Transverse colon (tissue), 4 donors: ENCODE measurements at regions not wholly inside any gene's neighbourhood (a gene's known extent, or its start where the extent isn't known, plus 50 kb on each side); places are given as distances from the start of the nearest gene placed in this dataset.

ENCODE experiments used
- DNase-seq: peaks from one replicate; pipeline ENCODE4 v3.0.0-alpha.2; 2019
- H3K27ac ChIP-seq, 4 donors: fragments of 200-600 bp; sonication (generic); 2 replicates each; pipeline ENCODE4 v1.5.1; 2016 to 2018; ENCODE audit warnings: inconsistent platforms in 4 of 4
- H3K27me3 ChIP-seq: fragments of 200-600 bp; sonication (generic); 2 replicates; pipeline ENCODE4 v1.5.1; 2017; ENCODE audit warnings: inconsistent platforms
- H3K36me3 ChIP-seq, 4 donors: fragments of 200-600 bp; sonication (generic); 2 replicates each; pipeline ENCODE4 v1.5.1; 2017 to 2019; ENCODE audit warnings: inconsistent platforms in 4 of 4
- H3K4me1 ChIP-seq, 4 donors: fragments of 200-600 bp; sonication (generic); 2 replicates each; pipeline ENCODE4 v1.5.1; 2017 to 2020; ENCODE audit warnings: inconsistent platforms in 4 of 4
- H3K4me3 ChIP-seq, 4 donors: fragments of 200-600 bp; sonication (generic); 1 replicate in 1 of 4; 2 replicates in 3 of 4; pipeline versions ENCODE4 v1.5.1 to v1.6.1; 2017 to 2019; ENCODE audit warnings: inconsistent platforms in 4 of 4
- H3K9me3 ChIP-seq, 2 donors: fragments of 200-600 bp; sonication (generic); 2 replicates each; pipeline ENCODE4 v1.5.1; 2017 to 2019; ENCODE audit warnings: inconsistent platforms in 2 of 2
- CTCF ChIP-seq, 5 experiments: fragments of 200-600 bp in 3 of 5; fragments of 450-650 bp in 2 of 5; sonication (generic) in 3 of 5; IDR thresholded peaks; 1 replicate in 2 of 5; 2 replicates in 3 of 5; pipeline ENCODE4 v1.5.1; 2016 to 2017; ENCODE audit warnings: antibody characterized with exemption in 5 of 5, inconsistent platforms in 3 of 5, mild to moderate bottlenecking in 2 of 5, moderate library complexity in 1 of 5
- EP300 ChIP-seq: sonication (generic); formaldehyde crosslinking; IDR thresholded peaks from one replicate; pipeline ENCODE4 v1.6.1; 2017; ENCODE audit warnings: antibody characterized with exemption, low read depth
- POLR2A ChIP-seq: fragments of 450-650 bp; IDR thresholded peaks from one replicate; pipeline ENCODE4 v1.6.1; 2016; ENCODE audit warnings: antibody characterized with exemption, mild to moderate bottlenecking, moderate library complexity
- POLR2AphosphoS5 ChIP-seq, 3 donors: sonication (generic); formaldehyde crosslinking; IDR thresholded peaks; one replicate each; pipeline ENCODE4 v1.6.1; 2016; ENCODE audit warnings: antibody characterized with exemption in 3 of 3
- WGBS, 2 donors: methylation state at CpG; one replicate each; pipeline ENCODE4 v1.1.5; 2018; ENCODE audit warnings: low coverage in 1 of 2; 5-methylcytosine and 5-hydroxymethylcytosine counted together
- in situ Hi-C, 4 donors: fragments of 200-750 bp; cut with MboI; loops; one replicate each; pipeline versions ENCODE4 v1.15.0 to v1.15.1; 2017; ENCODE audit warnings: low sequenced_read_pairs in 3 of 4, low pct_ligation_motif_present in 1 of 4, low pct_unique_long_range_greater_than_20kb in 1 of 4
- intact Hi-C: fragments of 100-400 bp; cut with DNase I; formaldehyde crosslinking; loops from one replicate; pipeline ENCODE4 v1.15.1; 2023; ENCODE audit warnings: low total_unique reads

GRCh38 chr5:25427240-25427639, 782.5 kb upstream of the CDH10 start:
- DNase-seq, result no peak
- no peak for TF ChIP-seq POLR2A
- no peak for TF ChIP-seq CTCF (IDR thresholded peaks at IDR 0.05)
- no peak for TF ChIP-seq POLR2AphosphoS5 (IDR thresholded peaks at IDR 0.05)
- no peak for TF ChIP-seq EP300
- intact Hi-C loops, result no loop called here
- H3K36me3 ChIP-seq, result no peaks in the 10 kb centered on the region
- H3K27ac ChIP-seq, result no peak overlapping the region
- 85 to 100% methylated on average over 1 of the region's 1 CpG for WGBS, 2 donors
- H3K4me3 ChIP-seq, result no peak overlapping the region
- in situ Hi-C loops, result no loop called here
- no peaks in the 10 kb centered on the region for H3K4me1 ChIP-seq
- H3K27me3 ChIP-seq, result no peaks in the 10 kb centered on the region
- H3K9me3 ChIP-seq, result peaks cover 0 to 3% of the 10 kb centered on the region in 2 donors

GRCh38 chr5:25423271-25423670, 778.5 kb upstream of the CDH10 start:
- Histone ChIP-seq H3K4me1 (no peaks in the 10 kb centered on the region), H3K9me3 (peaks cover 0 to 4% of the 10 kb centered on the region in 2 donors), H3K36me3 (no peaks in the 10 kb centered on the region), H3K27ac (no peak overlapping the region), H3K27me3 (no peaks in the 10 kb centered on the region), H3K4me3 (no peak overlapping the region)
- WGBS, 2 donors, result 82 to 100% methylated on average over 1 of the region's 1 CpG
- TF ChIP-seq CTCF (IDR thresholded peaks at IDR 0.05) (no peak), POLR2A (no peak), POLR2AphosphoS5 (IDR thresholded peaks at IDR 0.05) (no peak), EP300 (no peak)
- DNase-seq, result no peak
- in situ Hi-C loops (no loop called here), intact Hi-C loops (no loop called here)

- H3K9me3 ChIP-seq, result peaks cover 0 to 8% of the 10 kb centered on the region in 2 donors
- 82 to 94% methylated on average over 2 of the region's 2 CpGs for WGBS, 2 donors
- no peaks in the 10 kb centered on the region for H3K27me3 ChIP-seq
- H3K36me3 ChIP-seq, result no peaks in the 10 kb centered on the region
- H3K27ac ChIP-seq, result no peak overlapping the region
- no peaks in the 10 kb centered on the region for H3K4me1 ChIP-seq
- no peak for DNase-seq
- in situ Hi-C loops (no loop called here), intact Hi-C loops (no loop called here)
- no peak overlapping the region for H3K4me3 ChIP-seq
- no peak for TF ChIP-seq CTCF (IDR thresholded peaks at IDR 0.05)
- TF ChIP-seq EP300, result no peak
- no peak for TF ChIP-seq POLR2AphosphoS5 (IDR thresholded peaks at IDR 0.05)
Observed at GRCh38 chr5:25419684-25420083, 774.9 kb upstream of the CDH10 start.

GRCh38 chr5:25418978-25419377, 774.2 kb upstream of the CDH10 start:
- 65% methylated on average over 3 of the region's 3 CpGs for WGBS, 2 donors
- intact Hi-C loops, result no loop called here

More at GRCh38 chr5:25418978-25419377, 774.2 kb upstream of the CDH10 start:
- TF ChIP-seq EP300, result no peak
- no peak for TF ChIP-seq CTCF (IDR thresholded peaks at IDR 0.05)
- no peak for TF ChIP-seq POLR2A
- TF ChIP-seq POLR2AphosphoS5 (IDR thresholded peaks at IDR 0.05), result no peak
- in situ Hi-C loops, result no loop called here
- Histone ChIP-seq H3K27ac (no peak overlapping the region), H3K27me3 (no peaks in the 10 kb centered on the region), H3K4me3 (no peak overlapping the region), H3K4me1 (no peaks in the 10 kb centered on the region), H3K9me3 (peaks cover 0 to 8% of the 10 kb centered on the region in 2 donors), H3K36me3 (no peaks in the 10 kb centered on the region)
- DNase-seq, result no peak
